PFSK-1 (cell line): ENCODE measurements at regions not wholly inside any gene's neighbourhood (a gene's known extent, or its start where the extent isn't known, plus 50 kb on each side); places are given as distances from the start of the nearest gene placed in this dataset.

Experiments
- FOXP2 ChIP-seq: optimal IDR thresholded peaks from 2 replicates; pipeline ENCODE3; 2011; ENCODE audit warnings: borderline replicate concordance, control low read depth, inconsistent platforms; ENCODE audit not compliant: insufficient read depth; ENCODE audit errors: extremely low read length, extremely low read depth
- POLR2AphosphoS5 ChIP-seq: IDR thresholded peaks from 2 replicates; pipeline ENCODE4 v1.6.1; 2012; ENCODE audit warnings: low read depth, mild to moderate bottlenecking, control low read depth, low read length, moderate library complexity
- SIN3A ChIP-seq: IDR thresholded peaks from 2 replicates; pipeline ENCODE4 v1.6.1; 2012; ENCODE audit warnings: mild to moderate bottlenecking, low read length, moderate library complexity, borderline replicate concordance; ENCODE audit not compliant: insufficient read depth
- TAF1 ChIP-seq: IDR thresholded peaks from 2 replicates; pipeline ENCODE4 v1.6.1; 2012; ENCODE audit warnings: low read length, control low read depth, borderline replicate concordance; ENCODE audit not compliant: insufficient read depth
- TF ChIP-seq, protein P1 (sequence below), 2 experiments: IDR thresholded peaks; 2 replicates each; pipeline versions ENCODE4 v1.6.1 to v1.8.0; 2011 to 2012; ENCODE audit warnings: low read depth in 2 of 2, low read length in 2 of 2, control low read depth in 1 of 2, inconsistent platforms in 1 of 2, mild to moderate bottlenecking in 1 of 2, moderate library complexity in 1 of 2; ENCODE audit not compliant: insufficient read depth in 1 of 2

DNA sequence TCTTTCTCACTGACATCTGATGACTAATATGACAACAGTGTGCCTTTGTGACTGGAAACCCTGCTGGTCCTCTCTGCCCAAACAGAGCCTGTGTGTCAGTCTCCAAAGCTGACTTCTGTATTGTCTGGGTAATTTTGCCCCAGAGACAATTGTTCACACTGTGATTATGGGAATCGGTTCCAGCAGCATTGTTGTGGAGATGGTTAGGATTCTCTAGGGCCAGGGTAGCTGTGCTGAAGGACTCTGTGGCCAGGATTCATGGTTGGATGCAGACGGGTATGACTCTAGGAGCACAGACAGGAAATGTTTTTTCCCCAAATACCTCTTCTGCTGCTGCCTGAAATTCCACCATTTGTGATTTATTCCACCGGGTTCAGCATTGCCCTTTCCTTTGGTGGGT is 57.5 kb upstream of the ITGA11 start:
- TF ChIP-seq TAF1, result no peak
- no peak for TF ChIP-seq POLR2AphosphoS5
- no peak for TF ChIP-seq FOXP2
- TF ChIP-seq, protein P1, sequence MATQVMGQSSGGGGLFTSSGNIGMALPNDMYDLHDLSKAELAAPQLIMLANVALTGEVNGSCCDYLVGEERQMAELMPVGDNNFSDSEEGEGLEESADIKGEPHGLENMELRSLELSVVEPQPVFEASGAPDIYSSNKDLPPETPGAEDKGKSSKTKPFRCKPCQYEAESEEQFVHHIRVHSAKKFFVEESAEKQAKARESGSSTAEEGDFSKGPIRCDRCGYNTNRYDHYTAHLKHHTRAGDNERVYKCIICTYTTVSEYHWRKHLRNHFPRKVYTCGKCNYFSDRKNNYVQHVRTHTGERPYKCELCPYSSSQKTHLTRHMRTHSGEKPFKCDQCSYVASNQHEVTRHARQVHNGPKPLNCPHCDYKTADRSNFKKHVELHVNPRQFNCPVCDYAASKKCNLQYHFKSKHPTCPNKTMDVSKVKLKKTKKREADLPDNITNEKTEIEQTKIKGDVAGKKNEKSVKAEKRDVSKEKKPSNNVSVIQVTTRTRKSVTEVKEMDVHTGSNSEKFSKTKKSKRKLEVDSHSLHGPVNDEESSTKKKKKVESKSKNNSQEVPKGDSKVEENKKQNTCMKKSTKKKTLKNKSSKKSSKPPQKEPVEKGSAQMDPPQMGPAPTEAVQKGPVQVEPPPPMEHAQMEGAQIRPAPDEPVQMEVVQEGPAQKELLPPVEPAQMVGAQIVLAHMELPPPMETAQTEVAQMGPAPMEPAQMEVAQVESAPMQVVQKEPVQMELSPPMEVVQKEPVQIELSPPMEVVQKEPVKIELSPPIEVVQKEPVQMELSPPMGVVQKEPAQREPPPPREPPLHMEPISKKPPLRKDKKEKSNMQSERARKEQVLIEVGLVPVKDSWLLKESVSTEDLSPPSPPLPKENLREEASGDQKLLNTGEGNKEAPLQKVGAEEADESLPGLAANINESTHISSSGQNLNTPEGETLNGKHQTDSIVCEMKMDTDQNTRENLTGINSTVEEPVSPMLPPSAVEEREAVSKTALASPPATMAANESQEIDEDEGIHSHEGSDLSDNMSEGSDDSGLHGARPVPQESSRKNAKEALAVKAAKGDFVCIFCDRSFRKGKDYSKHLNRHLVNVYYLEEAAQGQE (IDR thresholded peaks at IDR 0.05; ENCODE audit: insufficient read depth in 1 of 2, low read depth in 2 of 2, low read length in 2 of 2), result no peak
- no peak for TF ChIP-seq SIN3A

DNA sequence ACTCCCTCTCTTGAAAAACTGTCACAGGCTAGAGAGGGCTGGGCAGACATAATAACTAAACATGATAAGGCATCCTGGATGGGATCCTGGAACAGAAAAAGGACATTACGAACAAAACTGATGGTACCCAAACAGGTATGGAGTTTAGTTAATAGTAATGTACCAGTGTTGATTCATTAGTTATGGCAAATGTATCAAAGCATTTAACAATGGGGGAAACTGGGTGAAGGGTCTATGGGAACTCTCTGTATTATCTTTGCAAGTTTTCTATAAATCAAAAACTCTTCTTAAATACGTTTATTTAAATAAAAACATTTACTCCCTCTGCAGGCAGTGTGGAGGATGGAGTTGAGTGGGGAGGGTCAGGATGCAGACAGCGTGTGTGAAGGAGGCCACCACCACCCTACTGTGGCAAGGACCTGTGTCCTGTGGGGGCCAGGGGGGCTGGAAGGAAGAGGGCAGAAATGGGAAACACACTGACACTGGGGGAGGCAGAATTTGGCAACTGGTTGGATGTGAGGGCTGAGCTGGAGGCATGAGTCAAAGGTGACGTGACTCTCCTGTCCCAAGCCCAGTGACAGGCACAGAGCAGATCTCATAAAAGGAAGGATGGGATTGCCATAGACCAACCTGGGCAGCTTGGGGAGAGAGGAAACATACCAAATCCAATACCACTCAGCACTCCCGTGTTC is 59.6 kb upstream of the ITGA11 start:
- no peak for TF ChIP-seq FOXP2
- TF ChIP-seq, protein P1 (IDR thresholded peaks at IDR 0.05; ENCODE audit: insufficient read depth in 1 of 2, low read depth in 2 of 2, low read length in 2 of 2), result no peak
- TF ChIP-seq POLR2AphosphoS5, result no peak
- TF ChIP-seq TAF1, result no peak
- TF ChIP-seq SIN3A, result no peak

DNA sequence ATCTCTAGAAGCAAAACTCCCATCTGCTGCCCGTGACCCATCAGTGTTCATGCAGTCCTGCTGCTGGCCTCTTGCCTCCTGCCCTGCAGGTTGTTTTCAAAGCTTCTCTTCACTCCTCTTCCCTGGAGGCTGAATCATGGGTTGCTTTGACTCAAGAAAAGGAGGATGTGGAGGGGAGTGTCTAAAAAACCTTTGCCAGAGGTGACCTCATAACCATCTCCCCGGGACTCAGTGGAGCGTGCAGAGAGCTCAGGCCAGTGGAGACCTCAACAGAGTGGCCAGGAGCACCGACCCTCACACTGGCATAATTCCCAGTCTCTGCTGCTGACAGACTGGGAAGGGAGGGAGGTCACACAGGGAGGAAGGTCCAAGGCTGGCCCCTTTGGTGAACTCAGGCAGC is 60.9 kb upstream of the ITGA11 start:
- TF ChIP-seq TAF1 (peak; percentile 30; the same call in 1 of the 2 replicates), POLR2AphosphoS5 (no peak)
- TF ChIP-seq, protein P1 (IDR thresholded peaks at IDR 0.05; ENCODE audit: insufficient read depth in 1 of 2, low read depth in 2 of 2, low read length in 2 of 2), result no peak

DNA sequence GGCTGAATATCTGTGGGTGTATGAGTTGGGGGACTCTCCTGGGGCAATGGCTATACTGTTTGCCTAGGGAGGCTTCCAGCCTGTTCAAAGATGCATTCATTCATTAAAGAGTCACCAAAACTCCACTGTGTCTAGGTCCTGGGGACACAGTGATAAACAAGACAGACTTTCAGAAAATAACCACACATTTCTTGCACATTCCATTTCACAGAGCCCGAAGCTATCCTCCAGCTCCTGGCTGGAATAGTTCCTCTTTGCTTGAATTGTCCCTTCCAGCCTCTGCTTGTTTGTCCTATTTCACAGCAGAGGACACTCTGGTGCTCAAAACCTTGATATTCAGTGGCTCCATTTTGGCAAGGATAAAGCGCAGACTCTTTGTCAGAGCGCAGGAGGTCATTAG is 61.7 kb upstream of the ITGA11 start:
- TF ChIP-seq, protein P1 (IDR thresholded peaks at IDR 0.05; ENCODE audit: insufficient read depth in 1 of 2, low read depth in 2 of 2, low read length in 2 of 2), result no peak
- TF ChIP-seq SIN3A (no peak), POLR2AphosphoS5 (no peak), FOXP2 (no peak), TAF1 (no peak)

DNA sequence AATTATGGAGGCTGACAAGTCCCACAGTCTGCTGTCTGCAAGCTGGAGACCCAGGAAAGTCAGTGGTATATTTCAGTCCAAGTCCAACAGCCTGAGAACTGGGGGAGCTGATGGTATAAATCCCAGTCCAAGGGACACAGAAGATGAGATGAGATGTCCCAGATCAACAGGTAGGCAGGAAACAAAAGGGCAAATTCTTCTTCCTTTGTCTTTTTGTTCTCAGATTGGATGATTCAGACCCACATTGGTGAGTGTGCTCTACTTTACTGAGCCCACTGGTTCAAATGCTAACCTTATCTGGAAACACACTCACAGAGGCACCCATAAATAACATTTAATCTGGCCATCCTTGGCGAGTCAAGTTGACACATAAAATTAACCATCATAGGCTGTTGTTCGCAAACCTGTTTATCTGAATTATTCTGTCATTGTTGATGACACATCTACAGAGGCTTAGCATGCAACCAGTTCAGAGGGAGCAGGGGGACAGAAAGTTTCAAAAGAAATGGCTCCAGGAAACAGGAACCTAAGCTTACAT is 62.7 kb upstream of the ITGA11 start:
- TF ChIP-seq, protein P1 (IDR thresholded peaks at IDR 0.05; ENCODE audit: insufficient read depth in 1 of 2, low read depth in 2 of 2, low read length in 2 of 2), result no peak
- TF ChIP-seq TAF1, result no peak
- no peak for TF ChIP-seq FOXP2
- TF ChIP-seq POLR2AphosphoS5, result no peak
- TF ChIP-seq SIN3A, result no peak
